Neural cell (in vitro differentiated cells): ENCODE measurements at regions not wholly inside any gene's neighbourhood (a gene's known extent, or its start where the extent isn't known, plus 50 kb on each side); places are given as distances from the start of the nearest gene placed in this dataset.

Experiments
- CTCF ChIP-seq: fragments of 450-650 bp; IDR thresholded peaks from 2 replicates; pipeline ENCODE4 v1.5.1; 2014; ENCODE audit warnings: antibody characterized with exemption, mild to moderate bottlenecking, moderate library complexity; ENCODE audit not compliant: poor library complexity, severe bottlenecking
- EP300 ChIP-seq: fragments of 450-650 bp; conservative IDR thresholded peaks from 2 replicates; pipeline ENCODE4 v1.6.1; 2014; ENCODE audit warnings: antibody characterized with exemption, mild to moderate bottlenecking, moderate library complexity; ENCODE audit not compliant: poor library complexity, severe bottlenecking
- EZH2 ChIP-seq: fragments of 200-600, 300-800 bp; shearing (Covaris generic), sonication (generic); IDR thresholded peaks from 2 replicates; pipeline ENCODE4 v1.6.1; 2014; ENCODE audit warnings: antibody characterized with exemption, low read length, borderline replicate concordance, mild to moderate bottlenecking; ENCODE audit not compliant: insufficient read depth, poor library complexity, severe bottlenecking
- MXI1 ChIP-seq: fragments of 450-650 bp; conservative IDR thresholded peaks from 2 replicates; pipeline ENCODE4 v1.6.1; 2014; ENCODE audit warnings: antibody characterized with exemption, mild to moderate bottlenecking; ENCODE audit not compliant: poor library complexity, severe bottlenecking
- POLR2AphosphoS5 ChIP-seq: IDR thresholded peaks from 2 replicates; pipeline ENCODE4 v1.6.1; 2012
- RAD21 ChIP-seq: fragments of 450-650 bp; conservative IDR thresholded peaks from 2 replicates; pipeline ENCODE4 v1.6.1; 2014; ENCODE audit warnings: antibody characterized with exemption, mild to moderate bottlenecking, moderate library complexity
- REST ChIP-seq: IDR thresholded peaks from 2 replicates; pipeline ENCODE4 v1.6.1; 2012; ENCODE audit warnings: borderline replicate concordance
- SMC3 ChIP-seq: fragments of 450-650 bp; conservative IDR thresholded peaks from 2 replicates; pipeline ENCODE4 v1.6.1; 2014; ENCODE audit warnings: antibody characterized with exemption, mild to moderate bottlenecking, moderate library complexity; ENCODE audit not compliant: poor library complexity
- TAF1 ChIP-seq: IDR thresholded peaks from 2 replicates; pipeline ENCODE4 v1.6.1; 2012; ENCODE audit warnings: low read depth

- TF ChIP-seq CTCF, result no peak
- TF ChIP-seq REST, result no peak
- TF ChIP-seq EZH2, result no peak
- no peak for TF ChIP-seq EP300
- no peak for TF ChIP-seq SMC3
- TF ChIP-seq POLR2AphosphoS5, result no peak
- TF ChIP-seq TAF1, result no peak
- TF ChIP-seq RAD21, result no peak
- TF ChIP-seq MXI1, result no peak
Measured at GRCh38 chr20:39309458-39309857, 347.3 kb downstream of the DHX35 start.
